ENCODE measurements at regions not wholly inside any gene's neighbourhood (a gene's known extent, or its start where the extent isn't known, plus 50 kb on each side); places are given as distances from the start of the nearest gene placed in this dataset.

GRCh38 chr2:155810411-155810810 lies 522.1 kb downstream of the NR4A2 start:
- no peak for DNase-seq (ENCODE audit: low read depth in 2 of 2)

- no peak for DNase-seq (ENCODE audit: low read depth in 2 of 2)
These were observed 529.6 kb downstream of the NR4A2 start for GRCh38 chr2:155802888-155803287.

- DNase-seq (ENCODE audit: low read depth in 2 of 2) = no peak
These were observed 539.9 kb downstream of the NR4A2 start for GRCh38 chr2:155792666-155793065.

GRCh38 chr2:155770516-155770915 lies 562.0 kb downstream of the NR4A2 start:
- DNase-seq (ENCODE audit: low read depth in 2 of 2) = no peak

GRCh38 chr2:155766342-155767115 lies 566.0 kb downstream of the NR4A2 start:
- DNase-seq (ENCODE audit: low read depth in 2 of 2) = no peak

- DNase-seq (ENCODE audit: low read depth in 2 of 2) = no peak
These were observed 577.0 kb downstream of the NR4A2 start for GRCh38 chr2:155755481-155755880.

- DNase-seq (ENCODE audit: low read depth in 2 of 2) = no peak
These were observed 584.4 kb downstream of the NR4A2 start for GRCh38 chr2:155748131-155748530.

- no peak for DNase-seq (ENCODE audit: low read depth in 2 of 2)
These were observed 585.0 kb downstream of the NR4A2 start for GRCh38 chr2:155747531-155747930.

- DNase-seq (ENCODE audit: low read depth in 2 of 2) = no peak
These were observed 599.2 kb downstream of the NR4A2 start for GRCh38 chr2:155733091-155733853.

GRCh38 chr2:155730804-155731203 lies 601.7 kb downstream of the NR4A2 start:
- DNase-seq (ENCODE audit: low read depth in 2 of 2) = no peak

- DNase-seq (ENCODE audit: low read depth in 2 of 2) = no peak
These were observed 605.2 kb downstream of the NR4A2 start for GRCh38 chr2:155727187-155727895.

GRCh38 chr2:155722290-155722689 lies 610.2 kb downstream of the NR4A2 start:
- no peak for DNase-seq (ENCODE audit: low read depth in 2 of 2)

- DNase-seq (ENCODE audit: low read depth in 2 of 2) = no peak
These were observed 616.8 kb downstream of the NR4A2 start for GRCh38 chr2:155715705-155716104.

GRCh38 chr2:155714983-155715382 lies 617.5 kb downstream of the NR4A2 start:
- DNase-seq (ENCODE audit: low read depth in 2 of 2) = no peak

- no peak for DNase-seq (ENCODE audit: low read depth in 2 of 2)
These were observed 624.5 kb downstream of the NR4A2 start for GRCh38 chr2:155708071-155708470.

GRCh38 chr2:155703917-155704316 lies 628.6 kb downstream of the NR4A2 start:
- no peak for DNase-seq (ENCODE audit: low read depth in 2 of 2)

- no peak for DNase-seq (ENCODE audit: low read depth in 2 of 2)
These were observed 629.5 kb downstream of the NR4A2 start for GRCh38 chr2:155703048-155703447.

- no peak for DNase-seq (ENCODE audit: low read depth in 2 of 2)
These were observed 630.8 kb downstream of the NR4A2 start for GRCh38 chr2:155701721-155702120.

GRCh38 chr2:155696571-155696970 lies 636.0 kb downstream of the NR4A2 start:
- no peak for DNase-seq (ENCODE audit: low read depth in 2 of 2)

- DNase-seq (ENCODE audit: low read depth in 2 of 2) = no peak
These were observed 637.0 kb downstream of the NR4A2 start for GRCh38 chr2:155695505-155695904.

- DNase-seq (ENCODE audit: low read depth in 2 of 2) = no peak
These were observed 639.7 kb downstream of the NR4A2 start for GRCh38 chr2:155692856-155693255.

GRCh38 chr2:155692106-155692505 lies 640.4 kb downstream of the NR4A2 start:
- no peak for DNase-seq (ENCODE audit: low read depth in 2 of 2)

- DNase-seq (ENCODE audit: low read depth in 2 of 2) = no peak
These were observed 641.7 kb downstream of the NR4A2 start for GRCh38 chr2:155690785-155691184.

Data from stimulated activated CD8-positive, alpha-beta memory T cell treated with anti-CD3 and anti-CD28 coated beads, Interleukin-15, amount 100 ng/mL, for 48 hours (primary cell).